HepG2 (cell line): ENCODE measurements at regions not wholly inside any gene's neighbourhood (a gene's known extent, or its start where the extent isn't known, plus 50 kb on each side); places are given as distances from the start of the nearest gene placed in this dataset.

Experiments used
- ATAC-seq: fragments of 200-7000 bp; cut with Tn5 transposase; 3 replicates; pipeline ENCODE4 v1.9.1; 2020; ENCODE audit warnings: mild to moderate bottlenecking, moderate library complexity
- BruUV-seq: library from RNA; stranded (reverse); fragments of 400-500 nt; replicated peaks from 2 replicates; lab custom pipeline; 2021; lab: Mats Ljungman, UMichigan
- CTCF ChIA-PET: fragments of 300-600 bp; formaldehyde crosslinking; extraction: SDS; loops from one replicate; lab custom pipeline; 2021; ENCODE audit warnings: low total read pairs, inconsistent platforms, low intra/inter-chr PET ratio; lab: Yijun Ruan, JAX
- POLR2A ChIA-PET: fragments of 350-600 bp; sonication (Branson Sonifier 250); formaldehyde crosslinking; loops from one replicate; lab custom pipeline; 2020; ENCODE audit warnings: antibody characterized with exemption, inconsistent platforms; lab: Yijun Ruan, JAX
- DNase-seq: peaks from one replicate; pipeline ENCODE4 v3.0.0-alpha.2; 2015; ENCODE audit warnings: low spot score
- FAIRE-seq: peaks from 3 replicates; lab custom pipeline; 2011; peaks lifted over from hg19 to GRCh38; lab: Jason Lieb, UNC
- H2AFZ ChIP-seq: one replicate; pipeline ENCODE4 v1.6.1; 2011; ENCODE audit warnings: low read length, inconsistent platforms
- H3K27ac ChIP-seq: fragments of 300-600 bp; 3 replicates; pipeline ENCODE4 v1.8.0; 2011; ENCODE audit warnings: mixed run types, mild to moderate bottlenecking, mixed read lengths, low read length, inconsistent platforms; ENCODE audit not compliant: insufficient read depth; ENCODE audit errors: extremely low read length
- H3K27me3 ChIP-seq, 2 experiments: fragments of 200-600 bp in 1 of 2; 2 replicates in 1 of 2; 3 replicates in 1 of 2; pipeline versions ENCODE4 v1.6.0 to v1.8.0; 2011; ENCODE audit warnings: low read length in 2 of 2, mild to moderate bottlenecking in 2 of 2, moderate library complexity in 2 of 2, inconsistent platforms in 1 of 2; ENCODE audit not compliant: insufficient read depth in 2 of 2, control insufficient read depth in 1 of 2
- H3K36me3 ChIP-seq, 2 experiments: fragments of 200-600 bp in 1 of 2; replicated peaks in 1 of 2; 2 replicates in 1 of 2; 3 replicates in 1 of 2; pipeline versions ENCODE4 v1.5.1 to v1.8.0; 2011; ENCODE audit warnings: low read length in 2 of 2, inconsistent platforms in 1 of 2; ENCODE audit not compliant: insufficient read depth in 2 of 2, control insufficient read depth in 1 of 2
- H3K4me1 ChIP-seq: 2 replicates; pipeline ENCODE4 v1.5.1; 2012; ENCODE audit warnings: low read length, inconsistent platforms; ENCODE audit not compliant: insufficient read depth
- H3K4me2 ChIP-seq: 2 replicates; pipeline ENCODE4 v1.6.0; 2011; ENCODE audit warnings: low read depth, low read length, inconsistent platforms
- H3K4me3 ChIP-seq, 3 experiments: fragments of 200-600 bp in 1 of 3; sonication (generic), shearing (Covaris generic) in 1 of 3; replicated peaks in 1 of 3; 2 replicates each; pipeline ENCODE4 v1.5.1; 2011 to 2016; ENCODE audit warnings: low read length in 3 of 3, inconsistent platforms in 2 of 3, low read depth in 2 of 3, mild to moderate bottlenecking in 2 of 3, control low read depth in 1 of 3, mixed read lengths in 1 of 3; ENCODE audit not compliant: insufficient read depth in 1 of 3
- H3K79me2 ChIP-seq: one replicate; pipeline ENCODE4 v1.6.1; 2011; ENCODE audit warnings: low read length, inconsistent platforms; ENCODE audit not compliant: insufficient read depth
- H3K9ac ChIP-seq: 2 replicates; pipeline ENCODE4 v1.6.0; 2011; ENCODE audit warnings: mild to moderate bottlenecking, low read depth, low read length, inconsistent platforms; ENCODE audit not compliant: insufficient read depth
- H3K9me3 ChIP-seq: 2 replicates; pipeline ENCODE4 v1.5.1; 2012; ENCODE audit warnings: mild to moderate bottlenecking, low read length
- H4K20me1 ChIP-seq: 2 replicates; pipeline ENCODE4 v1.6.0; 2011; ENCODE audit warnings: inconsistent platforms, mild to moderate bottlenecking, low read length, moderate library complexity; ENCODE audit not compliant: insufficient read depth
- EEA1 ChIP-seq: sonication (generic); formaldehyde crosslinking; IDR thresholded peaks from 2 replicates; pipeline ENCODE4 v1.5.1; 2020; ENCODE audit warnings: mild to moderate bottlenecking, missing genetic modification reagents, borderline replicate concordance
- ESRRA ChIP-seq: sonication (generic); formaldehyde crosslinking; IDR thresholded peaks from 2 replicates; pipeline ENCODE4 v1.5.1; 2020; ENCODE audit warnings: mild to moderate bottlenecking, low read depth, missing genetic modification reagents
- MAFF ChIP-seq: IDR thresholded peaks from 2 replicates; pipeline ENCODE4 v1.6.1; 2011; ENCODE audit warnings: low read depth, low read length, improper control_type of control experiment
- MAFG ChIP-seq: sonication (generic); formaldehyde crosslinking; IDR thresholded peaks from 2 replicates; pipeline ENCODE4 v1.5.1; 2020; ENCODE audit warnings: mild to moderate bottlenecking, missing genetic modification reagents
- MAFK ChIP-seq, 2 experiments: IDR thresholded peaks in 1 of 2; conservative IDR thresholded peaks in 1 of 2; 2 replicates each; pipeline ENCODE4 v1.6.1; 2011; ENCODE audit warnings: improper control_type of control experiment in 2 of 2, low read length in 2 of 2
- MTA3 ChIP-seq: sonication (generic); formaldehyde crosslinking; IDR thresholded peaks from 2 replicates; pipeline ENCODE4 v1.4.0; 2020; ENCODE audit warnings: missing genetic modification reagents
- NFRKB ChIP-seq: fragments of 450-650 bp; IDR thresholded peaks from 2 replicates; pipeline ENCODE4 v1.6.1; 2017
- POLR2G ChIP-seq: fragments of 200-400 bp; formaldehyde crosslinking; IDR thresholded peaks from 2 replicates; pipeline ENCODE4 v1.6.1; 2018; ENCODE audit warnings: mild to moderate bottlenecking, low read depth, low read length, moderate library complexity
- SMAD9 ChIP-seq: sonication (generic); formaldehyde crosslinking; IDR thresholded peaks from 2 replicates; pipeline ENCODE4 v1.5.1; 2020; ENCODE audit warnings: mild to moderate bottlenecking, missing genetic modification reagents
- SP1 ChIP-seq, 2 experiments: fragments of 450-650 bp in 1 of 2; sonication (generic) in 1 of 2; formaldehyde crosslinking in 1 of 2; IDR thresholded peaks; 2 replicates each; pipeline versions ENCODE4 v1.4.0 to v1.6.1; 2016 to 2020; ENCODE audit warnings: missing genetic modification reagents in 1 of 2
- STAT5B ChIP-seq: sonication (generic); formaldehyde crosslinking; IDR thresholded peaks from 2 replicates; pipeline ENCODE4 v1.4.0; 2020; ENCODE audit warnings: missing genetic modification reagents
- ZNF180 ChIP-seq: sonication (generic); formaldehyde crosslinking; IDR thresholded peaks from 2 replicates; pipeline ENCODE4 v1.4.0; 2020; ENCODE audit warnings: low read depth, missing genetic modification reagents, borderline replicate concordance
- ZNF432 ChIP-seq: sonication (generic); formaldehyde crosslinking; IDR thresholded peaks from 2 replicates; pipeline ENCODE4 v1.5.0; 2020; ENCODE audit warnings: missing genetic modification reagents, mild to moderate bottlenecking, borderline replicate concordance
- ZNF530 ChIP-seq: sonication (generic); formaldehyde crosslinking; IDR thresholded peaks from 2 replicates; pipeline ENCODE4 v1.5.0; 2020; ENCODE audit warnings: low read depth, mild to moderate bottlenecking, missing genetic modification reagents
- ZNF678 ChIP-seq: sonication (generic); formaldehyde crosslinking; IDR thresholded peaks from 2 replicates; pipeline ENCODE4 v1.4.0; 2020; ENCODE audit warnings: mild to moderate bottlenecking, missing genetic modification reagents
- WGBS: methylation state at CpG from one replicate; pipeline ENCODE4 v1.1.6; 2017; ENCODE audit warnings: low lambda C conversion rate; 5-methylcytosine and 5-hydroxymethylcytosine counted together
- in situ Hi-C: cut with HindIII; loops from 2 replicates; pipeline ENCODE4 v1.10.0; 2017; ENCODE audit warnings: low pct_unique_long_range_greater_than_20kb; ENCODE audit not compliant: extremely low pct_ligation_motif_present
- intact Hi-C: fragments of 100-400 bp; cut with micrococcal nuclease; formaldehyde crosslinking; loops from one replicate; pipeline ENCODE4 v1.10.0; 2022; ENCODE audit not compliant: unreplicated experiment
- TF ChIP-seq, protein P1 (sequence below): sonication (generic); formaldehyde crosslinking; IDR thresholded peaks from 2 replicates; pipeline ENCODE4 v1.8.0; 2022; ENCODE audit warnings: missing genetic modification reagents, low read depth, mild to moderate bottlenecking, borderline replicate concordance
- TF ChIP-seq, protein P2 (sequence below): sonication (generic); formaldehyde crosslinking; conservative IDR thresholded peaks from 2 replicates; pipeline ENCODE4 v1.4.0; 2020; ENCODE audit warnings: missing genetic modification reagents
- TF ChIP-seq, protein P3 (sequence below): IDR thresholded peaks from 2 replicates; pipeline ENCODE4 v1.6.1; 2016; ENCODE audit warnings: missing compliant biosample characterization, missing genetic modification reagents, borderline replicate concordance

DNA sequence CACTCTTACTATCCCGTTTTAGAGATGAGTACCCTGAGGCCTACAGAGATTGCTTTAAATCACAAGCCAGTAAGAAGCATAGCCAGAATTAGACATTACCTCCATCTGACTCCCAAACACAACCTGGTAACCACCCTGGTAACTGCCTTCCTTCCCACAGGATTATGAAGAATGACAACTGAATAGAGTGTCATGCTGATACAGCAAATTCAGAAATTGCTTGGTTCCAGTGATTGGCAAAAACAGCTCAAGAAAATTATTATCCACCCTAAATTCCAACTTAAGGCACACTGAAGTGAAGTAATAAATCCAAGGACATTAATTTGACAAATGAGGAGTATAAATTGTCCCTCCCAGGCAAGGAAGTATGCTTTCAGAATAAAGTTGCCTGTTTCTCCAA is 195.8 kb upstream of the RBMS1 start:
- intact Hi-C loops: no loop called here
- no peaks in the 10 kb centered on the region for H4K20me1 ChIP-seq
- ChIA-PET POLR2A (no interaction called here), CTCF (no interaction called here)
- ATAC-seq: no peak
- H3K4me1 ChIP-seq: no peaks in the 10 kb centered on the region
- no peak for FAIRE-seq
- TF ChIP-seq MAFK (conservative IDR thresholded peaks at IDR 0.05 in 1 of 2, IDR thresholded peaks at IDR 0.05 in 1 of 2; ENCODE audit: low read length in 2 of 2) (peak; percentile 85 to 91), MAFG (no peak), POLR2G (no peak), NFRKB (no peak), SMAD9 (CRISPR knock-in tag) (no peak), EEA1 (CRISPR knock-in tag) (no peak), MAFF (peak; percentile 86), STAT5B (CRISPR knock-in tag) (no peak), ZNF432 (CRISPR knock-in tag) (no peak), ESRRA (CRISPR knock-in tag) (no peak), ZNF678 (CRISPR knock-in tag) (no peak), ZNF530 (CRISPR knock-in tag) (no peak), ZNF180 (CRISPR knock-in tag) (no peak), MTA3 (CRISPR knock-in tag) (no peak), SP1 (IDR thresholded peaks at IDR 0.05) (no peak), SP1 (CRISPR knock-in tag; IDR thresholded peaks at IDR 0.05) (no peak)
- TF ChIP-seq, protein P1, sequence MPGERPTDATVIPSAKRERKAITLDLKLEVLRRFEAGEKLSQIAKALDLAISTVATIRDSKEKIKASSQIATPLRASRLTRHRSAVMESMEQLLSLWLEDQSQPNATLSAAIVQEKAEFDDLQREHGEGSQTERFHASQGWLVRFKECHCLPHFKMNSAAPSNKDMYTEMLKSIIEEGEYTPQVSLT (CRISPR knock-in tag): no peak
- TF ChIP-seq, protein P2, sequence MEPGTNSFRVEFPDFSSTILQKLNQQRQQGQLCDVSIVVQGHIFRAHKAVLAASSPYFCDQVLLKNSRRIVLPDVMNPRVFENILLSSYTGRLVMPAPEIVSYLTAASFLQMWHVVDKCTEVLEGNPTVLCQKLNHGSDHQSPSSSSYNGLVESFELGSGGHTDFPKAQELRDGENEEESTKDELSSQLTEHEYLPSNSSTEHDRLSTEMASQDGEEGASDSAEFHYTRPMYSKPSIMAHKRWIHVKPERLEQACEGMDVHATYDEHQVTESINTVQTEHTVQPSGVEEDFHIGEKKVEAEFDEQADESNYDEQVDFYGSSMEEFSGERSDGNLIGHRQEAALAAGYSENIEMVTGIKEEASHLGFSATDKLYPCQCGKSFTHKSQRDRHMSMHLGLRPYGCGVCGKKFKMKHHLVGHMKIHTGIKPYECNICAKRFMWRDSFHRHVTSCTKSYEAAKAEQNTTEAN (CRISPR knock-in tag): no peak
- TF ChIP-seq, protein P3, sequence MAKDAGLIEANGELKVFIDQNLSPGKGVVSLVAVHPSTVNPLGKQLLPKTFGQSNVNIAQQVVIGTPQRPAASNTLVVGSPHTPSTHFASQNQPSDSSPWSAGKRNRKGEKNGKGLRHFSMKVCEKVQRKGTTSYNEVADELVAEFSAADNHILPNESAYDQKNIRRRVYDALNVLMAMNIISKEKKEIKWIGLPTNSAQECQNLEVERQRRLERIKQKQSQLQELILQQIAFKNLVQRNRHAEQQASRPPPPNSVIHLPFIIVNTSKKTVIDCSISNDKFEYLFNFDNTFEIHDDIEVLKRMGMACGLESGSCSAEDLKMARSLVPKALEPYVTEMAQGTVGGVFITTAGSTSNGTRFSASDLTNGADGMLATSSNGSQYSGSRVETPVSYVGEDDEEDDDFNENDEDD (CRISPR knock-in tag): no peak
- no peak overlapping the region for H3K4me3 ChIP-seq
- H3K79me2 ChIP-seq: no peaks in the 10 kb centered on the region
- H3K9ac ChIP-seq: no peak overlapping the region
- no peak for DNase-seq
- H3K9me3 ChIP-seq: no peaks in the 10 kb centered on the region
- no peak overlapping the region for H3K27ac ChIP-seq
- no peak overlapping the region for H3K4me2 ChIP-seq
- in situ Hi-C loops: no loop called here
- no peaks in the 10 kb centered on the region for H3K36me3 ChIP-seq
- no peaks in the 10 kb centered on the region for H3K27me3 ChIP-seq
- 0% methylated on average over 1 of the region's 1 CpG for WGBS
- no peak overlapping the region for H2AFZ ChIP-seq
- BruUV-seq: no TSS peak
